HEK293T (cell line): ENCODE measurements at regions not wholly inside any gene's neighbourhood (a gene's known extent, or its start where the extent isn't known, plus 50 kb on each side); places are given as distances from the start of the nearest gene placed in this dataset.

ENCODE experiments used
- HDGF ChIP-seq: fragments of 450-650 bp; IDR thresholded peaks from 2 replicates; pipeline ENCODE4 v1.6.1; 2017; ENCODE audit warnings: antibody characterized with exemption, borderline replicate concordance
- SP1 ChIP-seq: fragments of 450-650 bp; IDR thresholded peaks from 2 replicates; pipeline ENCODE4 v1.6.1; 2017

- TF ChIP-seq SP1 (no peak), HDGF (no peak)
Observed at GRCh38 chr2:146730882-146731281, 1113.9 kb upstream of the ACVR2A start.
